ENCODE measurements at regions not wholly inside any gene's neighbourhood (a gene's known extent, or its start where the extent isn't known, plus 50 kb on each side); places are given as distances from the start of the nearest gene placed in this dataset.
"Not testable (repeated sequence)": the region's sequence is repeated elsewhere in the genome, so short reads cannot be mapped to it uniquely, and the experiment has no call there.

DNA sequence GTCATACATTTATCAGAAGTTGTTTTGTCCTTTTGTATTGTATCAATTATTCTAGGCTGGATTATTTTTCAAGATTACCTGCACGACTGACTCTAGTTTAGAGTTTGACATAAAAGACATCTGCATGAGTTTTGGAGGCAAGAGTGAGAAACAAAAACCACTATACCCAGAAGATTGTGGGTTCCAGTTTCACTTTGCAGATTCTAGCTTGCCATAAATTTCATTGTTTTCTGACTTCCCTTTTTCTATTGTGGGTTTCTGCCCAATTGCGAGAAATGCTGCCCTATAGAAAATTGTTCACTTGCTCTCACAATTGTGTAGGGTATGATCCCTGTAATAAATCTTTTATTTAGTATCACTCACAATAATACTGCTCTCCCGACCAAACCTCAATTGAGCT lies 1043.4 kb upstream of the CDH10 start:
- TF ChIP-seq POLR2AphosphoS5 (IDR thresholded peaks at IDR 0.05) = no peak
- TF ChIP-seq, protein P1, sequence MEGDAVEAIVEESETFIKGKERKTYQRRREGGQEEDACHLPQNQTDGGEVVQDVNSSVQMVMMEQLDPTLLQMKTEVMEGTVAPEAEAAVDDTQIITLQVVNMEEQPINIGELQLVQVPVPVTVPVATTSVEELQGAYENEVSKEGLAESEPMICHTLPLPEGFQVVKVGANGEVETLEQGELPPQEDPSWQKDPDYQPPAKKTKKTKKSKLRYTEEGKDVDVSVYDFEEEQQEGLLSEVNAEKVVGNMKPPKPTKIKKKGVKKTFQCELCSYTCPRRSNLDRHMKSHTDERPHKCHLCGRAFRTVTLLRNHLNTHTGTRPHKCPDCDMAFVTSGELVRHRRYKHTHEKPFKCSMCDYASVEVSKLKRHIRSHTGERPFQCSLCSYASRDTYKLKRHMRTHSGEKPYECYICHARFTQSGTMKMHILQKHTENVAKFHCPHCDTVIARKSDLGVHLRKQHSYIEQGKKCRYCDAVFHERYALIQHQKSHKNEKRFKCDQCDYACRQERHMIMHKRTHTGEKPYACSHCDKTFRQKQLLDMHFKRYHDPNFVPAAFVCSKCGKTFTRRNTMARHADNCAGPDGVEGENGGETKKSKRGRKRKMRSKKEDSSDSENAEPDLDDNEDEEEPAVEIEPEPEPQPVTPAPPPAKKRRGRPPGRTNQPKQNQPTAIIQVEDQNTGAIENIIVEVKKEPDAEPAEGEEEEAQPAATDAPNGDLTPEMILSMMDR (IDR thresholded peaks at IDR 0.05) = no peak
- TF ChIP-seq POLR2A (IDR thresholded peaks at IDR 0.05) = no peak
- no peak for TF ChIP-seq EP300 (IDR thresholded peaks at IDR 0.05)
- no peak for DNase-seq
- no peak overlapping the region for H3K4me3 ChIP-seq
- no peak overlapping the region for H3K27ac ChIP-seq
- H3K36me3 ChIP-seq = no peaks in the 10 kb centered on the region
- no peaks in the 10 kb centered on the region for H3K4me1 ChIP-seq
- intact Hi-C loops (cut with DNase I; ENCODE audit: low total_unique reads) = no loop called here
- H3K27me3 ChIP-seq = no peaks in the 10 kb centered on the region
- peaks cover 0 to 4% (median 0%) of the 10 kb centered on the region in 4 donors for H3K9me3 ChIP-seq
- 49 to 80% (median 68%) methylated on average over 3 of the region's 3 CpGs for WGBS, 5 donors

DNA sequence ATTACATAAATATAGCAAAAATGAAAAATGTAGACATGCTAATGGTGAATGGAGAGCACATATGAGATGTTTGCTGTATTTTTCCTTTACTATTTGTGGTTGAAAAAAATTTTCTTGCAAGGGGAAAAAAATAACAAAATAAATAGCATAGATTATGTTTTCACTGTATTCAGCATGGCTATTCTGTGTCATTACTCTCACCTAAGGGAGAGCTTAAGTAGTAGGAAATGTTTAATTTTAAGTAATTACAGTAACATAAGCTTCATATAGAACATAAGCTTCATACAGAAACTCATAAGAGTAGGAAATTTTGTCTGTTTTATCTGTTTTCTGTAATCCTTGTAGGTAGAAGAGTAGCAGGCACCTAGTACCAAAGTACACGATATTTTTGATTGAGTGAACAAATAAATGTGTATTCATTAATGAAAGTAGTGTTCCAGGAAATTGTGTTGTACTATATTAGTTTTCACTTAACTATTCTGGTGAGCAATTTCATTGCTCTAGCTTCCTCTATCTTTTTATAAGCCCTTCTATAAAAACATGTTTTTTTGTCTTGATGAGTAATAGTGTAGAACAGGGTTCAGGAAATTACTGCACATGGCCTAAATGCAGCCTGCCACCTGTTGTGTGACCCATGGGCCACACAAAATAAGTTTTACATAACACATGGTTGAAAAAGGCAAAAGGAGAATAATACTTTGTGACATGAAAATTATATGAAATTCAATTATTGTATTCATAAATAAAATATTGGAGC lies 1025.0 kb upstream of the CDH10 start:
- Histone ChIP-seq H3K4me1 (no peaks in the 10 kb centered on the region), H3K36me3 (no peaks in the 10 kb centered on the region), H3K27ac (no peak overlapping the region), H3K9me3 (peaks cover 0 to 19% (median 0%) of the 10 kb centered on the region in 4 donors), H3K27me3 (no peaks in the 10 kb centered on the region), H3K4me3 (no peak overlapping the region)
- intact Hi-C loops (cut with DNase I; ENCODE audit: low total_unique reads) = no loop called here
- TF ChIP-seq POLR2A (IDR thresholded peaks at IDR 0.05) (no peak), POLR2AphosphoS5 (IDR thresholded peaks at IDR 0.05) (no peak), EP300 (IDR thresholded peaks at IDR 0.05) (no peak)
- TF ChIP-seq, protein P1 (IDR thresholded peaks at IDR 0.05) = no peak
- 60 to 68% (median 64%) methylated on average over 1 of the region's 1 CpG for WGBS, 5 donors
- no peak for DNase-seq

DNA sequence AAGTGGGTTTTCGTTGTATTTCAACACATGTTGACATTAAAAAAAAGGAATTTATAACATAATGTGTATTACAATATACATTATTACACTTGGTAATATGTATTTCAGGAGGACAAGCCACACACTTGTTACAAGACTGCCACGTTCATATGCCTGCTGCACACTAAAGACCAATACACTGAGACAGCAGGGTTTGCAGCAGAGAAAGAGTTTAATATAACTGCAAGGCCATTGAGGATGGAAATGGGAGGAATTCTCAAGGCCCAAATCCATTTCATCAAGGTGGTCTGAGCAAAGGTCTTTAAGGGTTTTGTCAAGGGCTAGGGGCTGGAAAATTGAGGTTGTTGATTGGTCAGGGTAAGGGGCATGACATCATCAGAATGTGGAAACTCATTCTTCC lies 1017.8 kb upstream of the CDH10 start:
- TF ChIP-seq, protein P1 (IDR thresholded peaks at IDR 0.05) = no peak
- no peak for TF ChIP-seq POLR2A (IDR thresholded peaks at IDR 0.05)
- TF ChIP-seq POLR2AphosphoS5 (IDR thresholded peaks at IDR 0.05) = no peak
- no peak for TF ChIP-seq EP300 (IDR thresholded peaks at IDR 0.05)
- Histone ChIP-seq H3K36me3 (no peaks in the 10 kb centered on the region), H3K27me3 (no peaks in the 10 kb centered on the region), H3K9me3 (peaks cover 3 to 28% (median 11%) of the 10 kb centered on the region in 4 donors), H3K4me3 (no peak overlapping the region), H3K4me1 (no peaks in the 10 kb centered on the region), H3K27ac (no peak overlapping the region)
- no peak for DNase-seq
- intact Hi-C loops (cut with DNase I; ENCODE audit: low total_unique reads) = no loop called here
- 64 to 80% (median 70%) methylated on average over 2 of the region's 2 CpGs for WGBS, 5 donors

DNA sequence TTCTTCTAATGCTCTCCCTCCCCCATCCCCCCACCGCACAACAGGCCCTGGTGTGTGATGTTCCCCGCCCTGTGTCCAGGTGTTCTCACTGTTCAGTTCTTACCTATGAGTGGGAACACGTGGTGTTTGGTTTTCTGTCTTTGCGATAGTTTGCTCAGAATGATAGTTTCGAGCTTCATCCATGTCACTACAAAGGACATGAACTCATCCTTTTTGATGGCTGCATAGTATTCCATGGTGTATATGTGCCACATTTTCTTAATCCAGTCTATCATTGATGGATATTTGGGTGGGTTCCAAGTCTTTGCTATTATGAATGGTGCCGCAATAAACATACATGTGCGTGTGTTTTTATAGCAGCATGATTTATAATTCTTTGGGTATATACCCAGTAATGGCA lies 1005.5 kb upstream of the CDH10 start:
- DNase-seq; H3K27me3 ChIP-seq; intact Hi-C loops (cut with DNase I; ENCODE audit: low total_unique reads); H3K4me1 ChIP-seq; H3K4me3 ChIP-seq; H3K36me3 ChIP-seq; H3K27ac ChIP-seq: not testable (repeated sequence)
- H3K9me3 ChIP-seq = peaks cover 0 to 35% (median 14%) of the 10 kb centered on the region in 4 donors
- 90 to 95% (median 92%) methylated on average over 7 of the region's 7 CpGs for WGBS, 5 donors

DNA sequence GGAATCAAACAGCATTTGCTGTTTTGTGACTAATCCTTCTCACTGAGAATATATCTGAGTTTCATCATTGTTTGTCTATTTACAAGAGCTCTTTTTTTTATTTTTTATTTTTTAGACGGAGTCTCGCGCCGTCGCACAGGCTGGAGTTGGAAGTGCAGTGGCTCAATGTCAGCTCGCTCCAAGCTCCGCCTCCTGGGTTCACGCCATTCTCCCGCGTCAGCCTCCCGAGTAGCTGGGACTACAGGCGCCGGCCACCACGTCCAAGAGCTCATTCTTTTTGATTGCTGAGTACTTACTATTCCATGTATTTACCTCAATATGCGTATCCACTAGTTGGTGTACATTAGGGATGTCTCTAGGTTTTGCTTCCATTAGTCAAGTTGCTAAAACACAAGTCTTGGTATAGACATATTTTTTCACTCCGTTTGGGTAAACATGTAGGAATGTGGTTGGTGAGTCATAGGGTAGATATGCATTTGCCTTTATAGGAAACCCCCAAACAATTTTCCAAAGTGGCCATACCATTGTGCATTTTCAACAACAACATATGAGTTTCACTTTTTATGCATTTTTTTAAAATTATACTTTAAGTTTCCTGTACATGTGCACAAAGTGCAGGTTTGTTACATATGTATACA lies 1005.0 kb upstream of the CDH10 start:
- intact Hi-C loops (cut with DNase I; ENCODE audit: low total_unique reads) = no loop called here
- no peak overlapping the region for H3K27ac ChIP-seq
- H3K4me1 ChIP-seq = no peaks in the 10 kb centered on the region
- no peak for DNase-seq
- H3K27me3 ChIP-seq = no peaks in the 10 kb centered on the region
- peaks cover 0 to 30% (median 9%) of the 10 kb centered on the region in 4 donors for H3K9me3 ChIP-seq
- TF ChIP-seq, protein P1 (IDR thresholded peaks at IDR 0.05) = no peak
- no peak for TF ChIP-seq POLR2AphosphoS5 (IDR thresholded peaks at IDR 0.05)
- no peak for TF ChIP-seq POLR2A (IDR thresholded peaks at IDR 0.05)
- H3K36me3 ChIP-seq = no peaks in the 10 kb centered on the region
- WGBS, 5 donors = 94 to 97% (median 95%) methylated on average over 16 of the region's 16 CpGs
- no peak overlapping the region for H3K4me3 ChIP-seq
